CD4-positive, alpha-beta T cell treated with Interleukin-1 beta for 1 hour (primary cell): ENCODE measurements at regions not wholly inside any gene's neighbourhood (a gene's known extent, or its start where the extent isn't known, plus 50 kb on each side); places are given as distances from the start of the nearest gene placed in this dataset.

ENCODE experiments used
- DNase-seq, 2 donors: peaks; one replicate each; pipeline ENCODE4 v3.0.0-alpha.2; 2020 to 2022

DNA sequence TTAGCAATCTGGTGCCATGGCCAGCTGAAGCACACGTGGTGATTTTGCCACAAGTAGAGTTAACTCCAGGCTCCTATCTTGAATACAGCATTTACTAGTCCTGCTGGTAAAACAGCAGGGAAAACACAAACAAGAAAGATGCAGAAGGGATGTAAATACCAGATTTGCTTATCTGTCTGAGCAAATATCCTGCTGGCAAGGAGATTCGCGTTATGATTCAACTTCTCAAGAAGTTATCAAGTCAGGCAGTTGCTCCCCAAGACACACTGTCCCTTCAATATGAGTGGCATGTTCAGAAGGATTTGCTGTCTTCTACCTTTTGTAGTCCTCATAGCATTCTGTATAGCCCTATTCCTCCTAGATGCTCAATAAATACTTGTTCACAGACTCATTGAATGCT is 171.2 kb upstream of the EGLN3 start:
- no peak for DNase-seq

DNA sequence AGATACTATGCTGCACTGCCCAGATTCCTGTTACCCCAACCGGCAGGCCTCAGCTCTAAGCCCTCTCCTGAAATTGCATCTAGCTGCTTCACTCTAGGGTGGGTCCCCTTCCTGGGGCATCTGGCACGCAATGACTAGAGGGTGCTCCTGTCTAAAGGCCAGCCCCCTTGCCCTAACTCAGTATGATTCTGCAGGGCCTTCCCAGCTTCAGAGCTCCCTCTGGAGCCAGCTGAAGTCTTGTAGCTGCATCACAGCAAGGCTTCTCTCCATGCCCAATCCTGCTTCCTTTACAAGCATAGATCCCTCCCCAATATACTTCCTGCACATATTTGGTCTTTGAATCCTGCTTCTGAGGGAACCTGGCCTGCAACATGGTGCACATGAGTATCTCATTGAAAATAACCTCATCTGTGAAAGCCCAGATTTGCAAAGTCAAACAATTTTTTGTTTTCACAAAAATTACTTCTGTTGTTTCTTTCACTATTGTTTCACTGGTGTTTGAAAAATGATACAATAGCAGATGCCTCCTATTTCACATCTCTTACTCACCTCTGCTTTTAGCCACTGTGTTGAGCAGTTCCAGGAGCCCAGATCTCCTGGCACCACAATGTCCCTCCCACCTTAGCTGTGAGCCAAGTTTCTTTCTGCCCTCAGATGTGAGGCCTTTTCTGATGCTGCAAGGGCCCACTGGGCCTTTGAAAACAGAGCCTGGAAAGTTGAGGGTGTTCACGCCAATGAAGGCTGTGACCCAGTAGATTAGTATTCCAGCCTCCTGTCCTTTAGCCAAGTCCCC is 169.5 kb upstream of the EGLN3 start:
- DNase-seq = no peak

GRCh38 chr14:34119107-34119858 is 168.4 kb upstream of the EGLN3 start:
- no peak for DNase-seq

GRCh38 chr14:34113991-34114390 is 163.1 kb upstream of the EGLN3 start:
- DNase-seq = no peak

- DNase-seq = no peak
These were observed 162.2 kb upstream of the EGLN3 start for GRCh38 chr14:34113005-34113511.

DNA sequence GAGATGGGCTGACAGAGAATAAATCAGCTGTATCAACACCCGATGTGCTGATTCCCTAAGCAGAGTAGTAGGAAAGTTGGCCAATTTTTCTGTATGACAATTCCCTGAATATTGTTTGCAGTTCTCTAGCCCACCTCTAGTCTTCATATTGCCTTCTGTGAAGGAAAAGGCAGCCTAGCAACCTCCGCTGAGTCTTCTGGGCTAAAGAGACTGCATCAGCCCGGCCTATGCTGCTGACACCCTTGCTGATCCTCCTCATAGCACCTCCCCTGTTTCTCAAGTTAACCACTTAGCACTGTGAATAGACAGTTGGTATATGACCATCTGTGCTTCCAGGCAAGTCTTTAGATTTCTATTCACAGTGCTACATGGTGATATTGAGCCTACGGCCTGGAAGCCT is 161.1 kb upstream of the EGLN3 start:
- DNase-seq = no peak

DNA sequence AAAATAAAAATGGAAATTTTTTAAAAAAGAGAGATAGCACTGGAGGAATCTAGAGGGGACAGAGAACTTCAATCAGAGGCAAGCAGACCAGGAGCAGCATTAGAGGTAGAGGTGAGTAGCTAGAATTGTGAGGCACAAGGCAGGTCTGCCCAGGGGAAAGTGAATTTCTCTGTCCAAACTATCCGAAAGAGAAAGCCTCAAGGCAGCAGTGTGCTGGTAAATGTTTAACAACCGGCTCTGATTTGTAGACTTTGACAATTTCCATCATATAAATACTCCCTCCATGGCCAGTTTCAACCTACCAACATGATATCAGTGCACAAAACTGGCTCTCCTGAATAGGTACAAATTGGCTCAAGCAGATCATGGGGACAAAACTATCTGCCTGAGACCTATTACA is 160.6 kb upstream of the EGLN3 start:
- no peak for DNase-seq

GRCh38 chr14:34110531-34110930 is 159.7 kb upstream of the EGLN3 start:
- no peak for DNase-seq

GRCh38 chr14:34107441-34107840 is 156.6 kb upstream of the EGLN3 start:
- no peak for DNase-seq

DNA sequence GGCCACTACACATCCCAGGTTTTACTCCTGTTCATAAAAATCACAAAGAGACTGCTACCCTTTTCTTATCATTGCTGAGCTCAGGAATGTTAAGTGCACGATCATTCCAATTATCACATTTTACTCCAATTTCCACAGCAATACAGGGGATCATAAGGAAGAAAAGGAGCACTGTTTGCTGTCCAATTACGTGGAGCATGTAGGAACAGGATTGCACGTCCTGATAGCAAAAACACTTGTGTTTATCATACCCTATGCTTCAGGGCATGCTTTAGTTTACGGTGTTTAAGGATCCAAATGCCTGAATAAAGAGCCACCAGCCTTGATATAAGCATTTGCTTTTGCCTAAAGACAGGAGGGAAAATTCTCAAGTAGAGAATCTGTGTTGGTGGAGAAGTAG is 155.4 kb upstream of the EGLN3 start:
- no peak for DNase-seq

DNA sequence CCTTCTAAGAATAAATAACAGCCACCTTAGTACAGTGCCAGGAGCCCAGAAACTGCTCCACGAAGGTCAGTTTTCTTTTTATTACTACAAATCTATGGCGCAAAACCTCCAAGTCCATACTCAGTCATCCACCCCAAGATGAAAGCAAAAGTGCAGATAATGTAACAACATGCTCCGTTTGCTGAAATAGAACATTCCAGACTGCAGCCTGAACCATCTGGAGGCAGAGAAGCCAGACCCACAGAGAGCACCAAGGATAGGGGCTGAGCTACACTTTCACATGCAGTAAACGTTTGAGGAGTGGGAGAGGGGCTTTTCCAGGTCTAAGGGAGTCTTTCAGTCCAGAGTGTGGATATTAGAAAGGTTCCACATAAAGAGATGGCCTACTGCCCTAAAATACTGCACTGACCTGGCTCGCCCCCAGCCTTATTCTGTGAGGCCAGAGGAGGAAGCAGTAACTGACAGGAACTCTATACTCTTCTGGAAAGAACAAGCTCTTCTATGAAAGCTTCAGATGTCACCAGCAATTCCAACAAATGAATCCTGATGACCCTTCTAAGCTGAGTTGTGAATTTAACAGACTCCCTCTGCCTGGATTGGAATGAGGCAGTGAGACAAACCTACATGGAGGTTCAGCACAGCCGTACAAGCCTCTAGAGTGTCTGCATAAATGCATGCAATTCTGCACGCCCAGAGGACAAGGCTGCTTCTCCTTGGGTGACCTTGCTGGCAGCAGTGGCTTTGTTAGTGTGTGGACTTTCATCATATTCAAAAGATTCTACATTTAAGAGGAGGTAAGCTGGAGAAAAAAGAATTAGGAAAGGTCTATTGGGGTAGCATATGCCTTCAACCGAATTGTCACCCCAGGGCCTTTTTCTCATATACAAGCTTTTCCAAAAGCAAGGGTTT is 153.9 kb upstream of the EGLN3 start:
- DNase-seq = no peak

DNA sequence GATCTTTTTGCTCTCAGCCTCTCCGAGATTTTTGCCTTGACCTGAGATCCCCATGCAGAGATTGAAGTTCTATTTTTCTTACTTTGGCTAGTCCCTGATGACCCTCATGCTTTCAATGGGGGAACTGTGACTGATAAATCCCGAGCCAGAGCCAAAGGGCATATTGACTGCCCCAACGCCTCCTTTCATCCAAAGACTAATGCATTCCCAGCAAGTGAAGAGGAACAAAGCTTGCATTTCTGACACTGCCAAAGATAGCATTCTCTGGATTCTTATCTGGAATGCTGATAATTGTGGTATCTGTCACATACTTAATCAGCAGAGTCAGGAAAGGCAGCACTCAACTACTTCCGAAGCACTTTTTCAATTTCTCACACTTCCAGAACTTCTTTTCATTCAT is 152.3 kb upstream of the EGLN3 start:
- no peak for DNase-seq

DNA sequence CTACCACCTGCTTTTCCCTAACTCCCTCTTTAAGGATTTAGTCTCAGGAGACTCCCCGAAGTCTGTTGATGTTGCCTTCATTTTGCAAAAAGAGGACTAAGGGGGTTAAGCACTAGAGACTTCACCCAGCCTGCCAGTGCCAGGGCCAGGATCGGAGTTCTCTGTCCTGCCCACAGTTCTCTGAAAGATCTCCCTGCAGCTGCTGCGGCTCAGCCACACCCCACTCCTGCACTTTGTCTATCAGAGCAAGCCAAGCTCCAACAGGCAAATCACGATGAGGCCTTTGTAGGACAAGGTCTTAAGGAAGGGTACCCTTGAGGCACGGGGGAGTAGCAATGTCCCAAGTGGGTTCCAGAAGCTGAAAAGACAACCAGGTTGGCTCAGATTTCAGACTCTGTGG is 148.8 kb upstream of the EGLN3 start:
- no peak for DNase-seq

DNA sequence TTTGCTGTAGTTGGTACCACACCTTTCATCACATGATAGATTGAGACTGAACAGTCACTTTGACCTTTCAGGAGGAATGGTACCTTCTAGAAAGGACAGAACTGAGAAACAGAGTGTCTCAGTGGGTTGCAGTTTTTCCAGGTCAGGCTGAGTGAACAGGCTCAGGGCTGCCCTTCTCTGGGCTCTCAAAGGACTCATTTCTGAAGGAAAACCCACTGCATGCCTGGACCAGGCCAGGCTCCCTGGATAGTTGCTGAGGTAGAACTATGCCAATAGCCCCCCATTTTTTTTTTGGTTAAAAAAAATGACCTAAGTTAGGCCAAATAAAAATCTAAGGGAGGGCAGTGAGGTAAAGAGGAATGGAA is 148.1 kb upstream of the EGLN3 start:
- no peak for DNase-seq

DNA sequence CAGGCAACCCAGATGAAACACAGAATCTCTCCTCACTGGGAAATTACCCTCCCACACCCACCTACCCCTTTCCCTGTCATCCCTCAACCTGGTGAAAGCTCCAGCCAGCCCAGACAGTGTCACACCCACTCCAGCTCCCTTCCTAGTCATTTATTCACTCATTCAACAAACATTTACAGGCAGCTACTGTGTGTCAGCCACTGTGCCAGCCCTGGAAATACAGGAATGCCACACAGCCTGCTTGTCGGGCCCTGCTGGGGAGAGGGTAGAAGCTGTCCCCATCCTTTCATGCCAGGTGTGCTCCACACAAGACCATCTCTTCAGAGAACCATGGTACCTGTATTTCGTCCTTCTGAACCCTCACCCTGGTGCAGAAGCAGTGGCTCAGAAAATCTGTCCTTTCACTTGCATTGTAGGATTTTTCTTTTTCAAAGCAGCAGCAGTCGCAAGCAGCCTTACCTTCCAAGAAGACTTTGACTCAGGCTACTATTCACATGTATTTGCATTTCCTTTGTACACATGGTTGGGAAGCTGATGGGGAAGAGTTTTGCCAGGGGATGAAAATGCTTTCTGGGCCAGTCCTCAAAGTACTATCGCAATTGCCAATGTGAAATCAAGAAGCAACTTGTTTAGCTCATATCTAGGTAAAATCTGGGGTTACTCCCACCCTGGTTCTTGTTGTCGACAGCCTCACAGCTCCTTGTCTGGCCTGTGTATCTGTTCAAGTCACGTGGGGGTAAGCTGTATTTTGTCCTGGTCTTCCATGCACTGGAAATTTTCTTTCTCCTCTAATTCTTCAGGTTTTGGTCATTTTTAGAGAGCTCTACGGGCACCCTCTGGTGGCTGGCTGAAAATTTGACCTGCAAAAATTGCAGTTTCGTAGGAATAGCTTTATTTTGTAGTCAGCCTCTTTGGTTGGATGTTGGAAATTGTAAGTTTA is 147.4 kb upstream of the EGLN3 start:
- peak in 1 of 2 donors; percentile 38 for DNase-seq

DNA sequence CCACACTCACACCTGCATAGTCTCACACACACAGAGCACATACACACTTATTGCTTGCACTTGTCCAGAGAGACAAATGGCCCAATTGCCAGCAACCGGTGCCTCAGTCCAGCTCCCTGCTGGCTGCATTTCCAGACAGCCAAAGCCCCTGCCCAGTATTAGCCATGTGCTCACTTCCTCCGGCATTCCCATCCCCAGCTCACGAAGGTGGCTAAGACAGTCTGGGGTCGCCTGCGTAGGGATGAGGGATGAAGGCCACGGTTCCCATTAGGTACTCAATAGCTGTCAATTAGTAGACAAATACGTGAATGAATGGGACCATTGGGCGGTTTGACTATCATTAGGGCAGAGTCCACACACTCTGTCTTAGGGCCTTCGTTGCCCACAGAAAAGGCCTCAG is 146.8 kb upstream of the EGLN3 start:
- no peak for DNase-seq

DNA sequence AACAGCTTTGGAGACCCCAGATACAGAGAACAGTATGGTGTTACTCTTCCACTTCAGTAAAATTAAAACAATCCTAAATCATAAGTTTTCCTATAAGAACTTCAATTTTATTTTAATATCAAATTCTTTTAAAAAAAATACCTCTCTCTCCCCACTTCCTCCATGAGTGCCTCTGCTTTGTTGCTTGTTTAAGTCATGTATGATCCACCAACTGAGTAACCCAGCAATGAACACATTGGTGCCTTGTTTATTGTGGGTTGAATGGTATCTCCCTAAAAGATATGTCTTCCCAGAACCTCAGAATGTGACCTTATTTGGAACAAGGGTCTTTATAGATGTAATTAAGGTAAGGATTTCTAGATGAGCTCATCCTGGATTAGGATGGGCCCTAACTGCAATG is 143.5 kb upstream of the EGLN3 start:
- no peak for DNase-seq

- peak in 1 of 2 donors; percentile 1 for DNase-seq
These were observed 143.0 kb upstream of the EGLN3 start for GRCh38 chr14:34093883-34094282.

GRCh38 chr14:34090451-34090850 is 139.6 kb upstream of the EGLN3 start:
- DNase-seq = no peak

DNA sequence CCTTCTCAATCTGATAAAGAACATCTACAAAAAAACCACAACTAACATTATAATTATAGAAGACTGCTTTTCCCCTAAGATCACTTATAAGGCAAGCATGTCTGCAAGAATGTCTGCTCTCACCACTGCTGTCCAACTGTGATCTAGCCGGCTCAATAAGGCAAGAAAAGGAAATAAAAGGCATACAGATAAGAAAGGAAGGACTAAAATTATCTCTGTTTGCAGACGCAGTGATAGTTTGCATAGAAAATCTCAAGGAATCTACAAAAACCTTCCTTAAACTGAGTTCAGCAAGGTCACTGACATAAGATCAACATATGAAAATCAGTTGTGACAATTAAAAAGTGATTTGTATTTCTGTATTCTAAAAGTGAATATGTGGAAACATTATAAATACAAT is 138.0 kb upstream of the EGLN3 start:
- DNase-seq = no peak

- no peak for DNase-seq
These were observed 136.7 kb upstream of the EGLN3 start for GRCh38 chr14:34087571-34087970.

GRCh38 chr14:34086223-34086757 is 135.4 kb upstream of the EGLN3 start:
- DNase-seq = no peak
